GM23338 (cell line): ENCODE measurements at regions not wholly inside any gene's neighbourhood (a gene's known extent, or its start where the extent isn't known, plus 50 kb on each side); places are given as distances from the start of the nearest gene placed in this dataset.

ENCODE experiments used
- ATAC-seq: fragments of 200-7000 bp; cut with Tn5 transposase; 3 replicates; pipeline ENCODE4 v1.9.1; 2020
- DNase-seq: peaks from one replicate; pipeline ENCODE4 v3.0.0-alpha.2; 2015; ENCODE audit warnings: low spot score
- H2AFZ ChIP-seq: fragments of 200-600 bp; sonication (generic); 2 replicates; pipeline ENCODE4 v1.8.0; 2016; ENCODE audit warnings: antibody characterized with exemption, mild to moderate bottlenecking, moderate library complexity
- H3F3A ChIP-seq: fragments of 200-600 bp; sonication (generic); replicated peaks from 2 replicates; pipeline ENCODE4 v1.8.0; 2017; ENCODE audit warnings: antibody characterized with exemption, mixed run types, low read depth
- H3K27ac ChIP-seq: fragments of 200-600 bp; sonication (generic); 2 replicates; pipeline ENCODE4 v1.6.1; 2016; ENCODE audit warnings: low read depth
- H3K27me3 ChIP-seq: fragments of 200-600 bp; sonication (generic); 2 replicates; pipeline ENCODE4 v1.8.0; 2016; ENCODE audit warnings: mild to moderate bottlenecking, mixed run types, moderate library complexity; ENCODE audit not compliant: insufficient read depth
- H3K36me3 ChIP-seq: fragments of 200-600 bp; sonication (generic); 2 replicates; pipeline ENCODE4 v1.8.0; 2016; ENCODE audit warnings: mild to moderate bottlenecking; ENCODE audit not compliant: insufficient read depth
- H3K4me1 ChIP-seq: fragments of 200-600 bp; sonication (generic); 2 replicates; pipeline ENCODE4 v1.8.0; 2016; ENCODE audit warnings: mild to moderate bottlenecking, moderate library complexity; ENCODE audit not compliant: insufficient read depth
- H3K4me2 ChIP-seq: fragments of 200-600 bp; sonication (generic); 2 replicates; pipeline ENCODE4 v1.7.1; 2017; ENCODE audit warnings: mixed run types
- H3K4me3 ChIP-seq: fragments of 200-600 bp; sonication (generic); 2 replicates; pipeline ENCODE4 v1.6.1; 2016; ENCODE audit warnings: mixed run types
- H3K79me2 ChIP-seq: fragments of 200-600 bp; sonication (generic); replicated peaks from 2 replicates; pipeline ENCODE4 v1.8.0; 2017; ENCODE audit warnings: mild to moderate bottlenecking; ENCODE audit not compliant: insufficient read depth
- H3K9me2 ChIP-seq: fragments of 200-600 bp; sonication (generic); 2 replicates; pipeline ENCODE4 v1.8.0; 2017; ENCODE audit not compliant: insufficient read depth
- H4K20me1 ChIP-seq: fragments of 200-600 bp; sonication (generic); replicated peaks from 2 replicates; pipeline ENCODE4 v1.8.0; 2017; ENCODE audit warnings: mild to moderate bottlenecking; ENCODE audit not compliant: insufficient read depth
- H3K27ac Mint-ChIP-seq: 2 replicates; pipeline ENCODE4 v1.8.0; 2020; ENCODE audit warnings: inconsistent platforms, mild to moderate bottlenecking, moderate library complexity, mixed read lengths
- H3K27me3 Mint-ChIP-seq: 3 replicates; pipeline ENCODE4 v1.8.0; 2022; ENCODE audit warnings: low read depth, mild to moderate bottlenecking, moderate library complexity, mixed read lengths, inconsistent platforms; ENCODE audit not compliant: insufficient read depth, poor library complexity
- H3K36me3 Mint-ChIP-seq: 3 replicates; pipeline ENCODE4 v1.8.0; 2021; ENCODE audit warnings: low read depth, mild to moderate bottlenecking, inconsistent platforms, moderate library complexity, mixed read lengths
- H3K4me1 Mint-ChIP-seq: 3 replicates; pipeline ENCODE4 v1.8.0; 2020; ENCODE audit warnings: mild to moderate bottlenecking, inconsistent platforms, mixed read lengths
- H3K4me3 Mint-ChIP-seq: 3 replicates; pipeline ENCODE4 v1.8.0; 2021; ENCODE audit warnings: moderate library complexity, mild to moderate bottlenecking, inconsistent platforms, mixed read lengths
- H3K9me3 Mint-ChIP-seq: 3 replicates; pipeline ENCODE4 v1.8.0; 2020; ENCODE audit warnings: moderate library complexity, mild to moderate bottlenecking, inconsistent platforms, mixed read lengths
- CREB1 ChIP-seq: fragments of 250-450 bp; sonication (Bioruptor Pico); IDR thresholded peaks from 2 replicates; pipeline ENCODE4 v1.5.0; 2020; ENCODE audit warnings: low read depth, mild to moderate bottlenecking, moderate library complexity
- EZH2 ChIP-seq: fragments of 200-600 bp; sonication (generic); IDR thresholded peaks from one replicate; pipeline ENCODE4 v1.8.0; 2017; ENCODE audit warnings: antibody characterized with exemption, mild to moderate bottlenecking, low read depth; ENCODE audit not compliant: unreplicated experiment
- EZH2phosphoT487 ChIP-seq: fragments of 200-600 bp; sonication (generic); IDR thresholded peaks from one replicate; pipeline ENCODE4 v1.8.1; 2018; ENCODE audit warnings: antibody characterized with exemption; ENCODE audit not compliant: unreplicated experiment
- JUNB ChIP-seq: IDR thresholded peaks from one replicate; pipeline ENCODE4 v1.6.1; 2016; ENCODE audit warnings: antibody characterized with exemption; ENCODE audit not compliant: unreplicated experiment
- NANOG ChIP-seq: IDR thresholded peaks from 2 replicates; pipeline ENCODE4 v1.6.1; 2016; ENCODE audit warnings: antibody characterized with exemption, borderline replicate concordance
- POLR2AphosphoS5 ChIP-seq: IDR thresholded peaks from 2 replicates; pipeline ENCODE4 v1.6.1; 2016; ENCODE audit warnings: antibody characterized with exemption, low read depth
- STAT1 ChIP-seq: IDR thresholded peaks from one replicate; pipeline ENCODE4 v1.6.1; 2016; ENCODE audit warnings: antibody characterized with exemption; ENCODE audit not compliant: unreplicated experiment
- ZNF114 ChIP-seq: fragments of 250-450 bp; sonication (Bioruptor Pico); IDR thresholded peaks from 2 replicates; pipeline ENCODE4 v1.5.0; 2020; ENCODE audit warnings: mild to moderate bottlenecking, moderate library complexity
- ZNF331 ChIP-seq: fragments of 250-450 bp; sonication (Bioruptor Pico); IDR thresholded peaks from 2 replicates; pipeline ENCODE4 v1.5.0; 2020; ENCODE audit warnings: low read depth, mild to moderate bottlenecking, moderate library complexity
- TF ChIP-seq, protein P1 (sequence below): IDR thresholded peaks from one replicate; pipeline ENCODE4 v1.6.1; 2018; ENCODE audit warnings: antibody characterized with exemption; ENCODE audit not compliant: unreplicated experiment
- TF ChIP-seq, protein P2 (sequence below), 2 experiments: fragments of 200-600 bp in 1 of 2; sonication (generic) in 1 of 2; conservative IDR thresholded peaks; 2 replicates each; pipeline versions ENCODE4 v1.5.1 to v1.6.1; 2016 to 2017; ENCODE audit warnings: antibody characterized with exemption in 2 of 2, low read depth in 2 of 2, mild to moderate bottlenecking in 2 of 2, moderate library complexity in 1 of 2
- TF ChIP-seq, protein P3 (sequence below): IDR thresholded peaks from 2 replicates; pipeline ENCODE4 v1.6.1; 2016; ENCODE audit warnings: antibody characterized with exemption
- TF ChIP-seq, protein P4 (sequence below): fragments of 250-450 bp; sonication (Bioruptor Pico); IDR thresholded peaks from 2 replicates; pipeline ENCODE4 v1.5.0; 2020; ENCODE audit warnings: mild to moderate bottlenecking, moderate library complexity

DNA sequence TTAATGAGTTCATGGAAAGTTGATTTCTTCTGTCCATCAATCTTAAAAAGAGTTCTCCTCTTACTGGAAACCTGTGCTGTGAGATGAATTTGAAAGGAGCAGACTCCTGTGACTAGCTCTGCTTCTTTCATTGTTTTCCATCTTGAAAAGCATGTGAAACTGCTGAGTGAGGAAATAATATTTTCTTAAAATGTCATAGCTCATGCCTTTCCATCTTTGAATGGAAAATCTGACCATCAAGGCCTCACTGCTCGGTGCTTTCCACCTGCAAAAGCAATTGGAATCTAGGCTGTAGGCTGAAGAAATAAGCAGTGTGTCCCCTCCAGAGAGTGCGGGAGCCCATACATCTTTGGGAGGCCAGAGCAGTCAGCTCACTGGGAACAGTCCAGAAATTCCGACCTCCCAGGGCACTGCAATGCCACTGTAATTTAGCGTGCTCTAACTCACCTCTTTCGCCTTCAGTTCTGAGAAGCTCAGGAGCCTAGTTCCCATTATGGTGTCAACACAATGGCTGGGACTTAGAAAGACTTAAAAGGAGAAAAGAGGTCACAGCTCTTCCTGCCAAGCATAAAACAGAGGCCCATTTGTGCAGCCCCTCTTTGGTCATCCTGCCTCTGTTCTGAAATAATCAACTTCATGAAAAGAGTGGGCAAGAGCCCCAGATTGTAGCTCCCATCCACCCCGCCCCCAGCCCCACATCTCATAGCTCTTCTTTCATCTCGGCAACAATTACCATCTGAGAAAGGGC, 50.4 kb upstream of the F3 start:
- H3K36me3 ChIP-seq: no peaks in the 10 kb centered on the region
- Mint-ChIP-seq H3K27me3 (peaks cover 7% of the 10 kb centered on the region), H3K4me3 (no peak overlapping the region), H3K4me1 (peaks cover 12% of the 10 kb centered on the region), H3K36me3 (no peaks in the 10 kb centered on the region), H3K27ac (no peak overlapping the region), H3K9me3 (no peaks in the 10 kb centered on the region)
- H3K4me2 ChIP-seq: no peak overlapping the region
- H3K4me1 ChIP-seq: no peaks in the 10 kb centered on the region
- no peak overlapping the region for H3K4me3 ChIP-seq
- ATAC-seq (no peak), DNase-seq (no peak)
- H3K27ac ChIP-seq: no peak overlapping the region
- no peaks in the 10 kb centered on the region for H3F3A ChIP-seq
- no peaks in the 10 kb centered on the region for H3K79me2 ChIP-seq
- H2AFZ ChIP-seq: peak overlapping the region; percentile 56; the same call in 1 of the 2 replicates
- no peaks in the 10 kb centered on the region for H3K9me2 ChIP-seq
- no peaks in the 10 kb centered on the region for H3K27me3 ChIP-seq
- H4K20me1 ChIP-seq: no peaks in the 10 kb centered on the region
- TF ChIP-seq EZH2phosphoT487 (no peak), ZNF331 (CRISPR knock-in tag) (no peak), ZNF114 (CRISPR knock-in tag) (no peak), STAT1 (no peak), POLR2AphosphoS5 (no peak), EZH2 (no peak), CREB1 (CRISPR knock-in tag) (no peak), JUNB (no peak), NANOG (no peak)
- TF ChIP-seq, protein P1, sequence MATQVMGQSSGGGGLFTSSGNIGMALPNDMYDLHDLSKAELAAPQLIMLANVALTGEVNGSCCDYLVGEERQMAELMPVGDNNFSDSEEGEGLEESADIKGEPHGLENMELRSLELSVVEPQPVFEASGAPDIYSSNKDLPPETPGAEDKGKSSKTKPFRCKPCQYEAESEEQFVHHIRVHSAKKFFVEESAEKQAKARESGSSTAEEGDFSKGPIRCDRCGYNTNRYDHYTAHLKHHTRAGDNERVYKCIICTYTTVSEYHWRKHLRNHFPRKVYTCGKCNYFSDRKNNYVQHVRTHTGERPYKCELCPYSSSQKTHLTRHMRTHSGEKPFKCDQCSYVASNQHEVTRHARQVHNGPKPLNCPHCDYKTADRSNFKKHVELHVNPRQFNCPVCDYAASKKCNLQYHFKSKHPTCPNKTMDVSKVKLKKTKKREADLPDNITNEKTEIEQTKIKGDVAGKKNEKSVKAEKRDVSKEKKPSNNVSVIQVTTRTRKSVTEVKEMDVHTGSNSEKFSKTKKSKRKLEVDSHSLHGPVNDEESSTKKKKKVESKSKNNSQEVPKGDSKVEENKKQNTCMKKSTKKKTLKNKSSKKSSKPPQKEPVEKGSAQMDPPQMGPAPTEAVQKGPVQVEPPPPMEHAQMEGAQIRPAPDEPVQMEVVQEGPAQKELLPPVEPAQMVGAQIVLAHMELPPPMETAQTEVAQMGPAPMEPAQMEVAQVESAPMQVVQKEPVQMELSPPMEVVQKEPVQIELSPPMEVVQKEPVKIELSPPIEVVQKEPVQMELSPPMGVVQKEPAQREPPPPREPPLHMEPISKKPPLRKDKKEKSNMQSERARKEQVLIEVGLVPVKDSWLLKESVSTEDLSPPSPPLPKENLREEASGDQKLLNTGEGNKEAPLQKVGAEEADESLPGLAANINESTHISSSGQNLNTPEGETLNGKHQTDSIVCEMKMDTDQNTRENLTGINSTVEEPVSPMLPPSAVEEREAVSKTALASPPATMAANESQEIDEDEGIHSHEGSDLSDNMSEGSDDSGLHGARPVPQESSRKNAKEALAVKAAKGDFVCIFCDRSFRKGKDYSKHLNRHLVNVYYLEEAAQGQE: no peak
- TF ChIP-seq, protein P2, sequence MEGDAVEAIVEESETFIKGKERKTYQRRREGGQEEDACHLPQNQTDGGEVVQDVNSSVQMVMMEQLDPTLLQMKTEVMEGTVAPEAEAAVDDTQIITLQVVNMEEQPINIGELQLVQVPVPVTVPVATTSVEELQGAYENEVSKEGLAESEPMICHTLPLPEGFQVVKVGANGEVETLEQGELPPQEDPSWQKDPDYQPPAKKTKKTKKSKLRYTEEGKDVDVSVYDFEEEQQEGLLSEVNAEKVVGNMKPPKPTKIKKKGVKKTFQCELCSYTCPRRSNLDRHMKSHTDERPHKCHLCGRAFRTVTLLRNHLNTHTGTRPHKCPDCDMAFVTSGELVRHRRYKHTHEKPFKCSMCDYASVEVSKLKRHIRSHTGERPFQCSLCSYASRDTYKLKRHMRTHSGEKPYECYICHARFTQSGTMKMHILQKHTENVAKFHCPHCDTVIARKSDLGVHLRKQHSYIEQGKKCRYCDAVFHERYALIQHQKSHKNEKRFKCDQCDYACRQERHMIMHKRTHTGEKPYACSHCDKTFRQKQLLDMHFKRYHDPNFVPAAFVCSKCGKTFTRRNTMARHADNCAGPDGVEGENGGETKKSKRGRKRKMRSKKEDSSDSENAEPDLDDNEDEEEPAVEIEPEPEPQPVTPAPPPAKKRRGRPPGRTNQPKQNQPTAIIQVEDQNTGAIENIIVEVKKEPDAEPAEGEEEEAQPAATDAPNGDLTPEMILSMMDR (conservative IDR thresholded peaks at IDR 0.05; ENCODE audit: low read depth in 2 of 2): no peak
- TF ChIP-seq, protein P3, sequence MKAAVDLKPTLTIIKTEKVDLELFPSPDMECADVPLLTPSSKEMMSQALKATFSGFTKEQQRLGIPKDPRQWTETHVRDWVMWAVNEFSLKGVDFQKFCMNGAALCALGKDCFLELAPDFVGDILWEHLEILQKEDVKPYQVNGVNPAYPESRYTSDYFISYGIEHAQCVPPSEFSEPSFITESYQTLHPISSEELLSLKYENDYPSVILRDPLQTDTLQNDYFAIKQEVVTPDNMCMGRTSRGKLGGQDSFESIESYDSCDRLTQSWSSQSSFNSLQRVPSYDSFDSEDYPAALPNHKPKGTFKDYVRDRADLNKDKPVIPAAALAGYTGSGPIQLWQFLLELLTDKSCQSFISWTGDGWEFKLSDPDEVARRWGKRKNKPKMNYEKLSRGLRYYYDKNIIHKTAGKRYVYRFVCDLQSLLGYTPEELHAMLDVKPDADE: no peak
- TF ChIP-seq, protein P4, sequence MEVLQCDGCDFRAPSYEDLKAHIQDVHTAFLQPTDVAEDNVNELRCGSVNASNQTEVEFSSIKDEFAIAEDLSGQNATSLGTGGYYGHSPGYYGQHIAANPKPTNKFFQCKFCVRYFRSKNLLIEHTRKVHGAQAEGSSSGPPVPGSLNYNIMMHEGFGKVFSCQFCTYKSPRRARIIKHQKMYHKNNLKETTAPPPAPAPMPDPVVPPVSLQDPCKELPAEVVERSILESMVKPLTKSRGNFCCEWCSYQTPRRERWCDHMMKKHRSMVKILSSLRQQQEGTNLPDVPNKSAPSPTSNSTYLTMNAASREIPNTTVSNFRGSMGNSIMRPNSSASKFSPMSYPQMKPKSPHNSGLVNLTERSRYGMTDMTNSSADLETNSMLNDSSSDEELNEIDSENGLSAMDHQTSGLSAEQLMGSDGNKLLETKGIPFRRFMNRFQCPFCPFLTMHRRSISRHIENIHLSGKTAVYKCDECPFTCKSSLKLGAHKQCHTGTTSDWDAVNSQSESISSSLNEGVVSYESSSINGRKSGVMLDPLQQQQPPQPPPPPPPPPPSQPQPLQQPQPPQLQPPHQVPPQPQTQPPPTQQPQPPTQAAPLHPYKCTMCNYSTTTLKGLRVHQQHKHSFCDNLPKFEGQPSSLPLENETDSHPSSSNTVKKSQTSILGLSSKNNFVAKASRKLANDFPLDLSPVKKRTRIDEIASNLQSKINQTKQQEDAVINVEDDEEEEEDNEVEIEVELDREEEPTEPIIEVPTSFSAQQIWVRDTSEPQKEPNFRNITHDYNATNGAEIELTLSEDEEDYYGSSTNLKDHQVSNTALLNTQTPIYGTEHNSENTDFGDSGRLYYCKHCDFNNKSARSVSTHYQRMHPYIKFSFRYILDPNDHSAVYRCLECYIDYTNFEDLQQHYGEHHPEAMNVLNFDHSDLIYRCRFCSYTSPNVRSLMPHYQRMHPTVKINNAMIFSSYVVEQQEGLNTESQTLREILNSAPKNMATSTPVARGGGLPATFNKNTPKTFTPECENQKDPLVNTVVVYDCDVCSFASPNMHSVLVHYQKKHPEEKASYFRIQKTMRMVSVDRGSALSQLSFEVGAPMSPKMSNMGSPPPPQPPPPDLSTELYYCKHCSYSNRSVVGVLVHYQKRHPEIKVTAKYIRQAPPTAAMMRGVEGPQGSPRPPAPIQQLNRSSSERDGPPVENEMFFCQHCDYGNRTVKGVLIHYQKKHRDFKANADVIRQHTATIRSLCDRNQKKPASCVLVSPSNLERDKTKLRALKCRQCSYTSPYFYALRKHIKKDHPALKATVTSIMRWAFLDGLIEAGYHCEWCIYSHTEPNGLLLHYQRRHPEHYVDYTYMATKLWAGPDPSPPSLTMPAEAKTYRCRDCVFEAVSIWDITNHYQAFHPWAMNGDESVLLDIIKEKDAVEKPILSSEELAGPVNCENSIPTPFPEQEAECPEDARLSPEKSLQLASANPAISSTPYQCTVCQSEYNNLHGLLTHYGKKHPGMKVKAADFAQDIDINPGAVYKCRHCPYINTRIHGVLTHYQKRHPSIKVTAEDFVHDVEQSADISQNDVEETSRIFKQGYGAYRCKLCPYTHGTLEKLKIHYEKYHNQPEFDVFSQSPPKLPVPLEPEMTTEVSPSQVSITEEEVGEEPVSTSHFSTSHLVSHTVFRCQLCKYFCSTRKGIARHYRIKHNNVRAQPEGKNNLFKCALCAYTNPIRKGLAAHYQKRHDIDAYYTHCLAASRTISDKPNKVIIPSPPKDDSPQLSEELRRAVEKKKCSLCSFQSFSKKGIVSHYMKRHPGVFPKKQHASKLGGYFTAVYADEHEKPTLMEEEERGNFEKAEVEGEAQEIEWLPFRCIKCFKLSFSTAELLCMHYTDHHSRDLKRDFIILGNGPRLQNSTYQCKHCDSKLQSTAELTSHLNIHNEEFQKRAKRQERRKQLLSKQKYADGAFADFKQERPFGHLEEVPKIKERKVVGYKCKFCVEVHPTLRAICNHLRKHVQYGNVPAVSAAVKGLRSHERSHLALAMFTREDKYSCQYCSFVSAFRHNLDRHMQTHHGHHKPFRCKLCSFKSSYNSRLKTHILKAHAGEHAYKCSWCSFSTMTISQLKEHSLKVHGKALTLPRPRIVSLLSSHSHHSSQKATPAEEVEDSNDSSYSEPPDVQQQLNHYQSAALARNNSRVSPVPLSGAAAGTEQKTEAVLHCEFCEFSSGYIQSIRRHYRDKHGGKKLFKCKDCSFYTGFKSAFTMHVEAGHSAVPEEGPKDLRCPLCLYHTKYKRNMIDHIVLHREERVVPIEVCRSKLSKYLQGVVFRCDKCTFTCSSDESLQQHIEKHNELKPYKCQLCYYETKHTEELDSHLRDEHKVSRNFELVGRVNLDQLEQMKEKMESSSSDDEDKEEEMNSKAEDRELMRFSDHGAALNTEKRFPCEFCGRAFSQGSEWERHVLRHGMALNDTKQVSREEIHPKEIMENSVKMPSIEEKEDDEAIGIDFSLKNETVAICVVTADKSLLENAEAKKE (CRISPR knock-in tag): no peak
